ENCODE measurements at regions not wholly inside any gene's neighbourhood (a gene's known extent, or its start where the extent isn't known, plus 50 kb on each side); places are given as distances from the start of the nearest gene placed in this dataset.

- H3K9me3 Mint-ChIP-seq = peaks cover 6% of the 10 kb centered on the region
- peaks cover 11% of the 10 kb centered on the region for H3K4me1 Mint-ChIP-seq (ENCODE audit: unreplicated experiment)
- no peaks in the 10 kb centered on the region for H3K27me3 Mint-ChIP-seq
Measured at GRCh38 chr12:89994911-89995310, 286.3 kb upstream of the ATP2B1 start.

DNA sequence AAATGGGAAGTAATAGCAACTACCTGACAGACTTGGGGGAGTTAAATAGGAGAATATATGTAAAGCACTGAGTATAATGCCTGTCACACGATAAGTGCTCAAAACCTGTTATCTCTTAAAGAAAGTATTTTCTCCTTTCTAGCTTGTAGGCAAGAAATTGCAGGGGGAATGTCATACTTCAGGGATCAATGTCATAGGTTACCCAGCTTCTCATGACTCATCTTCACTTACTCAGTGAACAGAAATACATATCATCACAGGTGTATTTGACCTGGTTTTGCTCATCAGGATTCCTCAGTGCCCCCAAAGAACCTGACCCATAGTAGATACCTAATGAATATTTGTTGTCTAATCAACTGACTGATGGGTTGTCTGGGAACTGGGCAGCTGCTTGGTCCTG, 285.0 kb upstream of the ATP2B1 start:
- no peak overlapping the region for H3K4me3 Mint-ChIP-seq
- DNase-seq (ENCODE audit: extremely low spot score, unreplicated experiment) = no peak
- peaks cover 6% of the 10 kb centered on the region for H3K9me3 Mint-ChIP-seq
- no peaks in the 10 kb centered on the region for H3K27me3 Mint-ChIP-seq
- no peak overlapping the region for H3K27ac Mint-ChIP-seq
- H3K36me3 Mint-ChIP-seq = no peaks in the 10 kb centered on the region
- peaks cover 4% of the 10 kb centered on the region for H3K4me1 Mint-ChIP-seq (ENCODE audit: unreplicated experiment)
- TF ChIP-seq, protein P1, sequence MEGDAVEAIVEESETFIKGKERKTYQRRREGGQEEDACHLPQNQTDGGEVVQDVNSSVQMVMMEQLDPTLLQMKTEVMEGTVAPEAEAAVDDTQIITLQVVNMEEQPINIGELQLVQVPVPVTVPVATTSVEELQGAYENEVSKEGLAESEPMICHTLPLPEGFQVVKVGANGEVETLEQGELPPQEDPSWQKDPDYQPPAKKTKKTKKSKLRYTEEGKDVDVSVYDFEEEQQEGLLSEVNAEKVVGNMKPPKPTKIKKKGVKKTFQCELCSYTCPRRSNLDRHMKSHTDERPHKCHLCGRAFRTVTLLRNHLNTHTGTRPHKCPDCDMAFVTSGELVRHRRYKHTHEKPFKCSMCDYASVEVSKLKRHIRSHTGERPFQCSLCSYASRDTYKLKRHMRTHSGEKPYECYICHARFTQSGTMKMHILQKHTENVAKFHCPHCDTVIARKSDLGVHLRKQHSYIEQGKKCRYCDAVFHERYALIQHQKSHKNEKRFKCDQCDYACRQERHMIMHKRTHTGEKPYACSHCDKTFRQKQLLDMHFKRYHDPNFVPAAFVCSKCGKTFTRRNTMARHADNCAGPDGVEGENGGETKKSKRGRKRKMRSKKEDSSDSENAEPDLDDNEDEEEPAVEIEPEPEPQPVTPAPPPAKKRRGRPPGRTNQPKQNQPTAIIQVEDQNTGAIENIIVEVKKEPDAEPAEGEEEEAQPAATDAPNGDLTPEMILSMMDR (conservative IDR thresholded peaks at IDR 0.05) = no peak

More at GRCh38 chr12:89994911-89995310, 286.3 kb upstream of the ATP2B1 start:
- DNase-seq (ENCODE audit: extremely low spot score, unreplicated experiment) = no peak
- no peak overlapping the region for H3K4me3 Mint-ChIP-seq
- TF ChIP-seq, protein P1 (conservative IDR thresholded peaks at IDR 0.05) = no peak
- no peak overlapping the region for H3K27ac Mint-ChIP-seq
- H3K36me3 Mint-ChIP-seq = no peaks in the 10 kb centered on the region

- Mint-ChIP-seq H3K4me3 (no peak overlapping the region), H3K27ac (no peak overlapping the region), H3K9me3 (peaks cover 6% of the 10 kb centered on the region), H3K27me3 (no peaks in the 10 kb centered on the region), H3K4me1 (ENCODE audit: unreplicated experiment) (peaks cover 12% of the 10 kb centered on the region), H3K36me3 (no peaks in the 10 kb centered on the region)
- TF ChIP-seq, protein P1 (conservative IDR thresholded peaks at IDR 0.05) = no peak
- no peak for DNase-seq (ENCODE audit: extremely low spot score, unreplicated experiment)
Measured at GRCh38 chr12:89992668-89993451, 284.2 kb upstream of the ATP2B1 start.

DNA sequence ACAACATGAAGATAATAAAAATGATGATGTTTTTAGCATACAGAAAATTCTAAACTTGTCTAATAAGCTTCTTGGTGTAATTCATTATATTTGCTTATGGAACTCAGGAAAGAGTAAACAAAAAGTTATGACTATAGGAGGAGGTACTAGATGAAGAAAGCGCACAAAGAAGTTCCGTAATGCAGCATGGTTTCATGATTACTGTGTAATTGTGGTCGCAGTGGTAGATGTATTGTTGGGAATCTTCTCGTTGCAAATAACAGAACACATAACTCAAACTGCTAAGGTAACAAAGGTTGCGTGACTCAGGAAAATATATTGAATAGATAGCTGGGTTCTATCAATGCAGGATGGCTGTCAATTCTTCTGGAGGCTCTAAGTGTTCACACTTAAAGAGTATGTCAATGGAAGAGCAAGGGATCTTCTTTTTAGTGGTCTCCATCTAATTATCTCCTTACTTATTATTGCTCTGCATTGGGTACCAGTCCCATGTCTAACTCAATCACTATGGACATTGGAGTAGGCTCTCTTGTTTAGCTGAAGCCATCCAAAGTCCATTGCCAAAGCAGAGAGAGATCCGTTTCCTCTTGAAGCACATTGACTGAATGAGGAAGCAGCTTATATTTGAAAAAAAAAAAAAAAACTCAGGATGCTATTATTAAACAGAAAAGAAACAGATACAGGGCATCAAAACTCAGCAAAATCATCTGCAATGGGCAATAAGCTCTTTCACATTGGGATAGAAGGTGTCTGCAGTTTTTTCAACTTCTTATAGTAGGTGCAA, 283.4 kb upstream of the ATP2B1 start:
- no peaks in the 10 kb centered on the region for H3K36me3 Mint-ChIP-seq
- H3K9me3 Mint-ChIP-seq = peaks cover 6% of the 10 kb centered on the region
- DNase-seq (ENCODE audit: extremely low spot score, unreplicated experiment) = no peak
- H3K27me3 Mint-ChIP-seq = no peaks in the 10 kb centered on the region
- no peak overlapping the region for H3K4me3 Mint-ChIP-seq
- peaks cover 13% of the 10 kb centered on the region for H3K4me1 Mint-ChIP-seq (ENCODE audit: unreplicated experiment)
- H3K27ac Mint-ChIP-seq = no peak overlapping the region
- TF ChIP-seq, protein P1 (conservative IDR thresholded peaks at IDR 0.05) = no peak

GRCh38 chr12:89988188-89988915, 279.7 kb upstream of the ATP2B1 start:
- H3K27ac Mint-ChIP-seq = no peak overlapping the region
- no peak for DNase-seq (ENCODE audit: extremely low spot score, unreplicated experiment)

More at GRCh38 chr12:89988188-89988915, 279.7 kb upstream of the ATP2B1 start:
- TF ChIP-seq, protein P1 (conservative IDR thresholded peaks at IDR 0.05) = no peak
- Mint-ChIP-seq H3K4me3 (no peak overlapping the region), H3K36me3 (no peaks in the 10 kb centered on the region), H3K9me3 (peaks cover 6% of the 10 kb centered on the region), H3K4me1 (ENCODE audit: unreplicated experiment) (peaks cover 8% of the 10 kb centered on the region), H3K27me3 (no peaks in the 10 kb centered on the region)
